Neural cell (in vitro differentiated cells): ENCODE measurements at regions not wholly inside any gene's neighbourhood (a gene's known extent, or its start where the extent isn't known, plus 50 kb on each side); places are given as distances from the start of the nearest gene placed in this dataset.

Experiments used
- H2AFZ ChIP-seq: fragments of 200-600, 300-800 bp; sonication (generic), shearing (Covaris generic); 2 replicates; pipeline ENCODE4 v1.6.0; 2014; ENCODE audit warnings: low read depth, mild to moderate bottlenecking, antibody characterized with exemption, low read length, moderate library complexity
- H3F3A ChIP-seq: fragments of 200-600 bp; shearing (Covaris generic); 2 replicates; pipeline ENCODE4 v1.6.1; 2016; ENCODE audit warnings: mild to moderate bottlenecking, moderate library complexity, mixed read lengths, antibody characterized with exemption, low read length; ENCODE audit not compliant: insufficient read depth, poor library complexity, severe bottlenecking
- H3K27ac ChIP-seq: fragments of 200-600, 300-800 bp; sonication (generic), shearing (Covaris generic); 2 replicates; pipeline ENCODE4 v1.5.1; 2014; ENCODE audit warnings: mild to moderate bottlenecking, low read length, moderate library complexity
- H3K27me3 ChIP-seq: fragments of 300-800, 200-600 bp; sonication (generic), shearing (Covaris generic); 2 replicates; pipeline ENCODE4 v1.6.0; 2014; ENCODE audit warnings: mild to moderate bottlenecking, low read depth, low read length, moderate library complexity; ENCODE audit not compliant: insufficient read depth
- H3K36me3 ChIP-seq: fragments of 300-800, 200-600 bp; sonication (generic), shearing (Covaris generic); 2 replicates; pipeline ENCODE4 v1.5.1; 2014; ENCODE audit warnings: mild to moderate bottlenecking, antibody characterized with exemption, low read length, moderate library complexity; ENCODE audit not compliant: insufficient read depth
- H3K4me2 ChIP-seq: fragments of 300-800, 200-600 bp; sonication (generic), shearing (Covaris generic); 2 replicates; pipeline ENCODE4 v1.6.0; 2014; ENCODE audit warnings: mild to moderate bottlenecking, low read length
- H3K4me3 ChIP-seq: fragments of 300-800, 200-600 bp; sonication (generic), shearing (Covaris generic); 2 replicates; pipeline ENCODE4 v1.5.1; 2014; ENCODE audit warnings: mild to moderate bottlenecking, low read length, moderate library complexity
- H3K79me2 ChIP-seq: fragments of 200-600 bp; shearing (Covaris generic); replicated peaks from 2 replicates; pipeline ENCODE4 v1.6.0; 2014; ENCODE audit warnings: mild to moderate bottlenecking, low read length, moderate library complexity; ENCODE audit not compliant: insufficient read depth
- H3K9ac ChIP-seq: fragments of 300-800, 200-600 bp; sonication (generic), shearing (Covaris generic); 2 replicates; pipeline ENCODE4 v1.6.1; 2016; ENCODE audit warnings: mild to moderate bottlenecking, low read length, mixed read lengths
- H3K9me2 ChIP-seq: fragments of 200-600 bp; shearing (Covaris generic); 2 replicates; pipeline ENCODE4 v1.6.1; 2016; ENCODE audit warnings: mild to moderate bottlenecking, low read length, mixed read lengths; ENCODE audit not compliant: insufficient read depth
- H3K9me3 ChIP-seq: fragments of 200-600, 300-800 bp; sonication (generic), shearing (Covaris generic); 2 replicates; pipeline ENCODE4 v1.6.1; 2016; ENCODE audit warnings: mild to moderate bottlenecking, mixed run types, low read length, moderate library complexity, mixed read lengths
- H4K20me1 ChIP-seq: fragments of 200-600 bp; shearing (Covaris generic); 2 replicates; pipeline ENCODE4 v1.6.1; 2016; ENCODE audit warnings: mild to moderate bottlenecking, mixed run types; ENCODE audit not compliant: insufficient read depth
- EP300 ChIP-seq: fragments of 450-650 bp; conservative IDR thresholded peaks from 2 replicates; pipeline ENCODE4 v1.6.1; 2014; ENCODE audit warnings: antibody characterized with exemption, mild to moderate bottlenecking, moderate library complexity; ENCODE audit not compliant: poor library complexity, severe bottlenecking
- EZH2 ChIP-seq: fragments of 200-600, 300-800 bp; shearing (Covaris generic), sonication (generic); IDR thresholded peaks from 2 replicates; pipeline ENCODE4 v1.6.1; 2014; ENCODE audit warnings: antibody characterized with exemption, low read length, borderline replicate concordance, mild to moderate bottlenecking; ENCODE audit not compliant: insufficient read depth, poor library complexity, severe bottlenecking
- MXI1 ChIP-seq: fragments of 450-650 bp; conservative IDR thresholded peaks from 2 replicates; pipeline ENCODE4 v1.6.1; 2014; ENCODE audit warnings: antibody characterized with exemption, mild to moderate bottlenecking; ENCODE audit not compliant: poor library complexity, severe bottlenecking
- POLR2AphosphoS5 ChIP-seq: IDR thresholded peaks from 2 replicates; pipeline ENCODE4 v1.6.1; 2012
- RAD21 ChIP-seq: fragments of 450-650 bp; conservative IDR thresholded peaks from 2 replicates; pipeline ENCODE4 v1.6.1; 2014; ENCODE audit warnings: antibody characterized with exemption, mild to moderate bottlenecking, moderate library complexity
- SMC3 ChIP-seq: fragments of 450-650 bp; conservative IDR thresholded peaks from 2 replicates; pipeline ENCODE4 v1.6.1; 2014; ENCODE audit warnings: antibody characterized with exemption, mild to moderate bottlenecking, moderate library complexity; ENCODE audit not compliant: poor library complexity
- TAF1 ChIP-seq: IDR thresholded peaks from 2 replicates; pipeline ENCODE4 v1.6.1; 2012; ENCODE audit warnings: low read depth
- TF ChIP-seq, protein P1 (sequence below): fragments of 450-650 bp; IDR thresholded peaks from 2 replicates; pipeline ENCODE4 v1.5.1; 2014; ENCODE audit warnings: antibody characterized with exemption, mild to moderate bottlenecking, moderate library complexity; ENCODE audit not compliant: poor library complexity, severe bottlenecking
- TF ChIP-seq, protein P2 (sequence below): IDR thresholded peaks from 2 replicates; pipeline ENCODE4 v1.6.1; 2012; ENCODE audit warnings: borderline replicate concordance

DNA sequence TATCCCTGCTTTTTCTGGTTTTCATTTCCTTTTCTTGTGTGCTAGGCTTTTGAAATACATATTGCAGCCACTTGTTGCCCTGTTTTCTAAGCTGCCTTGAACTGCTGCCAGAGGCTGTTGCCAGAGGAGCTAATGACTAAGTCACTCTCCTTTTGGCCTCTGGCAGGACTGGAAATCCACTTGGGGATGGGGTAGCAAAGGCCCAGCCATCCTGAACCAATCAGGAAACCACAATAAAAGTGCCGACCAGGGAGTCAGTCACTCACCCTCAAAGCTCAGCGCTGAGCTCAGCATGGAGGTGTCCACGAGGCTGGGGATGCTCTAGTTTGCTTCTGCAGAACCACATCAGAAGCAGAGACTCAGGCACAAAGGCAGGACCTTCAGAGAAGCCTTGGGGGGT is 813.0 kb downstream of the DHX35 start:
- Histone ChIP-seq H3K36me3 (no peaks in the 10 kb centered on the region), H3K27me3 (no peaks in the 10 kb centered on the region), H3K4me3 (no peak overlapping the region), H3K9me3 (peaks cover 6% of the 10 kb centered on the region), H4K20me1 (no peaks in the 10 kb centered on the region), H3K9ac (no peak overlapping the region), H3K79me2 (no peaks in the 10 kb centered on the region), H3K9me2 (no peaks in the 10 kb centered on the region), H3K4me2 (no peak overlapping the region), H3K27ac (no peak overlapping the region), H2AFZ (no peak overlapping the region), H3F3A (no peaks in the 10 kb centered on the region)
- TF ChIP-seq TAF1 (no peak), RAD21 (no peak), SMC3 (no peak), EP300 (no peak), EZH2 (no peak), MXI1 (no peak)
- TF ChIP-seq, protein P1, sequence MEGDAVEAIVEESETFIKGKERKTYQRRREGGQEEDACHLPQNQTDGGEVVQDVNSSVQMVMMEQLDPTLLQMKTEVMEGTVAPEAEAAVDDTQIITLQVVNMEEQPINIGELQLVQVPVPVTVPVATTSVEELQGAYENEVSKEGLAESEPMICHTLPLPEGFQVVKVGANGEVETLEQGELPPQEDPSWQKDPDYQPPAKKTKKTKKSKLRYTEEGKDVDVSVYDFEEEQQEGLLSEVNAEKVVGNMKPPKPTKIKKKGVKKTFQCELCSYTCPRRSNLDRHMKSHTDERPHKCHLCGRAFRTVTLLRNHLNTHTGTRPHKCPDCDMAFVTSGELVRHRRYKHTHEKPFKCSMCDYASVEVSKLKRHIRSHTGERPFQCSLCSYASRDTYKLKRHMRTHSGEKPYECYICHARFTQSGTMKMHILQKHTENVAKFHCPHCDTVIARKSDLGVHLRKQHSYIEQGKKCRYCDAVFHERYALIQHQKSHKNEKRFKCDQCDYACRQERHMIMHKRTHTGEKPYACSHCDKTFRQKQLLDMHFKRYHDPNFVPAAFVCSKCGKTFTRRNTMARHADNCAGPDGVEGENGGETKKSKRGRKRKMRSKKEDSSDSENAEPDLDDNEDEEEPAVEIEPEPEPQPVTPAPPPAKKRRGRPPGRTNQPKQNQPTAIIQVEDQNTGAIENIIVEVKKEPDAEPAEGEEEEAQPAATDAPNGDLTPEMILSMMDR: no peak
- TF ChIP-seq, protein P2, sequence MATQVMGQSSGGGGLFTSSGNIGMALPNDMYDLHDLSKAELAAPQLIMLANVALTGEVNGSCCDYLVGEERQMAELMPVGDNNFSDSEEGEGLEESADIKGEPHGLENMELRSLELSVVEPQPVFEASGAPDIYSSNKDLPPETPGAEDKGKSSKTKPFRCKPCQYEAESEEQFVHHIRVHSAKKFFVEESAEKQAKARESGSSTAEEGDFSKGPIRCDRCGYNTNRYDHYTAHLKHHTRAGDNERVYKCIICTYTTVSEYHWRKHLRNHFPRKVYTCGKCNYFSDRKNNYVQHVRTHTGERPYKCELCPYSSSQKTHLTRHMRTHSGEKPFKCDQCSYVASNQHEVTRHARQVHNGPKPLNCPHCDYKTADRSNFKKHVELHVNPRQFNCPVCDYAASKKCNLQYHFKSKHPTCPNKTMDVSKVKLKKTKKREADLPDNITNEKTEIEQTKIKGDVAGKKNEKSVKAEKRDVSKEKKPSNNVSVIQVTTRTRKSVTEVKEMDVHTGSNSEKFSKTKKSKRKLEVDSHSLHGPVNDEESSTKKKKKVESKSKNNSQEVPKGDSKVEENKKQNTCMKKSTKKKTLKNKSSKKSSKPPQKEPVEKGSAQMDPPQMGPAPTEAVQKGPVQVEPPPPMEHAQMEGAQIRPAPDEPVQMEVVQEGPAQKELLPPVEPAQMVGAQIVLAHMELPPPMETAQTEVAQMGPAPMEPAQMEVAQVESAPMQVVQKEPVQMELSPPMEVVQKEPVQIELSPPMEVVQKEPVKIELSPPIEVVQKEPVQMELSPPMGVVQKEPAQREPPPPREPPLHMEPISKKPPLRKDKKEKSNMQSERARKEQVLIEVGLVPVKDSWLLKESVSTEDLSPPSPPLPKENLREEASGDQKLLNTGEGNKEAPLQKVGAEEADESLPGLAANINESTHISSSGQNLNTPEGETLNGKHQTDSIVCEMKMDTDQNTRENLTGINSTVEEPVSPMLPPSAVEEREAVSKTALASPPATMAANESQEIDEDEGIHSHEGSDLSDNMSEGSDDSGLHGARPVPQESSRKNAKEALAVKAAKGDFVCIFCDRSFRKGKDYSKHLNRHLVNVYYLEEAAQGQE: no peak

- Histone ChIP-seq H3K79me2 (no peaks in the 10 kb centered on the region), H2AFZ (no peak overlapping the region), H3K36me3 (no peaks in the 10 kb centered on the region), H3K9ac (no peak overlapping the region), H3K9me2 (no peaks in the 10 kb centered on the region), H3K27ac (no peak overlapping the region), H3F3A (no peaks in the 10 kb centered on the region), H3K27me3 (no peaks in the 10 kb centered on the region), H3K9me3 (peaks cover 11% of the 10 kb centered on the region), H4K20me1 (no peaks in the 10 kb centered on the region), H3K4me3 (no peak overlapping the region), H3K4me2 (no peak overlapping the region)
- TF ChIP-seq RAD21: no peak
- no peak for TF ChIP-seq MXI1
- no peak for TF ChIP-seq EZH2
- TF ChIP-seq, protein P1: no peak
- TF ChIP-seq, protein P2: no peak
- TF ChIP-seq POLR2AphosphoS5: no peak
- no peak for TF ChIP-seq SMC3
- no peak for TF ChIP-seq TAF1
- no peak for TF ChIP-seq EP300
Observed at GRCh38 chr20:39773380-39774000, 811.3 kb downstream of the DHX35 start.
